ENCODE measurements at regions not wholly inside any gene's neighbourhood (a gene's known extent, or its start where the extent isn't known, plus 50 kb on each side); places are given as distances from the start of the nearest gene placed in this dataset.

GRCh38 chr9:71581101-71581500 lies 187.2 kb downstream of the CEMIP2 start:
- Mint-ChIP-seq H3K27me3 (peaks cover 13% of the 10 kb centered on the region), H3K9me3 (no peaks in the 10 kb centered on the region), H3K27ac (no peak overlapping the region), H3K36me3 (no peaks in the 10 kb centered on the region), H3K4me3 (no peak overlapping the region), H3K4me1 (no peaks in the 10 kb centered on the region)
- DNase-seq = no peak
- POLR2A ChIA-PET = no interaction called here
- no peak for ATAC-seq (ENCODE audit: low read depth)

- no peaks in the 10 kb centered on the region for H3K9me3 Mint-ChIP-seq
- no peak for DNase-seq
- no peak overlapping the region for H3K4me3 Mint-ChIP-seq
- POLR2A ChIA-PET = no interaction called here
- H3K27ac Mint-ChIP-seq = no peak overlapping the region
- no peaks in the 10 kb centered on the region for H3K4me1 Mint-ChIP-seq
- ATAC-seq (ENCODE audit: low read depth) = no peak
- peaks cover 16% of the 10 kb centered on the region for H3K27me3 Mint-ChIP-seq
- no peaks in the 10 kb centered on the region for H3K36me3 Mint-ChIP-seq
Observed at GRCh38 chr9:71571186-71571585, 197.1 kb downstream of the CEMIP2 start.

GRCh38 chr9:71567890-71568289 lies 200.4 kb downstream of the CEMIP2 start:
- POLR2A ChIA-PET = no interaction called here

GRCh38 chr9:71562140-71562539 lies 206.2 kb downstream of the CEMIP2 start:
- Mint-ChIP-seq H3K9me3 (no peaks in the 10 kb centered on the region), H3K27ac (no peak overlapping the region), H3K27me3 (peaks cover 11% of the 10 kb centered on the region), H3K4me3 (no peak overlapping the region), H3K4me1 (no peaks in the 10 kb centered on the region), H3K36me3 (no peaks in the 10 kb centered on the region)
- no peak for ATAC-seq (ENCODE audit: low read depth)
- DNase-seq = no peak
- POLR2A ChIA-PET = no interaction called here

More at GRCh38 chr9:71567890-71568289, 200.4 kb downstream of the CEMIP2 start:
- Mint-ChIP-seq H3K4me1 (no peaks in the 10 kb centered on the region), H3K36me3 (no peaks in the 10 kb centered on the region), H3K9me3 (no peaks in the 10 kb centered on the region), H3K4me3 (no peak overlapping the region), H3K27me3 (peaks cover 17% of the 10 kb centered on the region), H3K27ac (no peak overlapping the region)
- no peak for DNase-seq
- ATAC-seq (ENCODE audit: low read depth) = no peak

GRCh38 chr9:71557310-71557709 lies 211.0 kb downstream of the CEMIP2 start:
- H3K36me3 Mint-ChIP-seq = no peaks in the 10 kb centered on the region
- H3K9me3 Mint-ChIP-seq = no peaks in the 10 kb centered on the region
- no peak for DNase-seq
- H3K27ac Mint-ChIP-seq = no peak overlapping the region
- no peak overlapping the region for H3K4me3 Mint-ChIP-seq
- POLR2A ChIA-PET = no interaction called here
- no peak for ATAC-seq (ENCODE audit: low read depth)
- no peaks in the 10 kb centered on the region for H3K4me1 Mint-ChIP-seq
- peaks cover 7% of the 10 kb centered on the region for H3K27me3 Mint-ChIP-seq

- Mint-ChIP-seq H3K27ac (no peak overlapping the region), H3K4me3 (no peak overlapping the region), H3K9me3 (no peaks in the 10 kb centered on the region), H3K36me3 (no peaks in the 10 kb centered on the region), H3K27me3 (peaks cover 38% of the 10 kb centered on the region), H3K4me1 (no peaks in the 10 kb centered on the region)
- DNase-seq (no peak), ATAC-seq (ENCODE audit: low read depth) (no peak)
- POLR2A ChIA-PET = no interaction called here
Observed at GRCh38 chr9:71552480-71552879, 215.8 kb downstream of the CEMIP2 start.

- Mint-ChIP-seq H3K27ac (no peak overlapping the region), H3K9me3 (no peaks in the 10 kb centered on the region), H3K4me3 (no peak overlapping the region), H3K4me1 (no peaks in the 10 kb centered on the region), H3K36me3 (no peaks in the 10 kb centered on the region), H3K27me3 (peaks cover 38% of the 10 kb centered on the region)
- DNase-seq (no peak), ATAC-seq (ENCODE audit: low read depth) (no peak)
- POLR2A ChIA-PET = no interaction called here
Observed at GRCh38 chr9:71549023-71549422, 219.3 kb downstream of the CEMIP2 start.

- POLR2A ChIA-PET = no interaction called here
- H3K27ac Mint-ChIP-seq = no peak overlapping the region
- no peaks in the 10 kb centered on the region for H3K4me1 Mint-ChIP-seq
- DNase-seq = no peak
- H3K9me3 Mint-ChIP-seq = no peaks in the 10 kb centered on the region
- no peaks in the 10 kb centered on the region for H3K36me3 Mint-ChIP-seq
- ATAC-seq (ENCODE audit: low read depth) = no peak
- no peak overlapping the region for H3K4me3 Mint-ChIP-seq
- H3K27me3 Mint-ChIP-seq = peaks cover 19% of the 10 kb centered on the region
Observed at GRCh38 chr9:71544464-71544863, 223.8 kb downstream of the CEMIP2 start.

- Mint-ChIP-seq H3K9me3 (no peaks in the 10 kb centered on the region), H3K4me3 (no peak overlapping the region), H3K36me3 (no peaks in the 10 kb centered on the region), H3K27ac (no peak overlapping the region), H3K4me1 (no peaks in the 10 kb centered on the region), H3K27me3 (peaks cover 8% of the 10 kb centered on the region)
- POLR2A ChIA-PET = no interaction called here
- ATAC-seq (ENCODE audit: low read depth) (no peak), DNase-seq (no peak)
Observed at GRCh38 chr9:71541436-71541835, 226.9 kb downstream of the CEMIP2 start.

- POLR2A ChIA-PET = no interaction called here
- Mint-ChIP-seq H3K9me3 (no peaks in the 10 kb centered on the region), H3K36me3 (no peaks in the 10 kb centered on the region), H3K4me3 (no peak overlapping the region), H3K4me1 (peaks cover 4% of the 10 kb centered on the region), H3K27me3 (peaks cover 6% of the 10 kb centered on the region), H3K27ac (no peak overlapping the region)
- no peak for ATAC-seq (ENCODE audit: low read depth)
- DNase-seq = no peak
Observed at GRCh38 chr9:71524996-71525580, 243.2 kb downstream of the CEMIP2 start.

GRCh38 chr9:71524516-71524915 lies 243.8 kb downstream of the CEMIP2 start:
- Mint-ChIP-seq H3K4me3 (no peak overlapping the region), H3K27ac (no peak overlapping the region), H3K36me3 (no peaks in the 10 kb centered on the region), H3K4me1 (peaks cover 4% of the 10 kb centered on the region), H3K9me3 (no peaks in the 10 kb centered on the region), H3K27me3 (peaks cover 3% of the 10 kb centered on the region)
- ATAC-seq (ENCODE audit: low read depth) (no peak), DNase-seq (no peak)
- POLR2A ChIA-PET = no interaction called here

- Mint-ChIP-seq H3K27ac (no peak overlapping the region), H3K27me3 (peaks cover 8% of the 10 kb centered on the region)
- POLR2A ChIA-PET = no interaction called here
Observed at GRCh38 chr9:71521132-71521531, 247.2 kb downstream of the CEMIP2 start.

GRCh38 chr9:71519098-71519696 lies 249.1 kb downstream of the CEMIP2 start:
- peaks cover 2% of the 10 kb centered on the region for H3K4me1 Mint-ChIP-seq
- no peaks in the 10 kb centered on the region for H3K9me3 Mint-ChIP-seq
- POLR2A ChIA-PET = no interaction called here
- no peak overlapping the region for H3K4me3 Mint-ChIP-seq
- DNase-seq (no peak), ATAC-seq (ENCODE audit: low read depth) (no peak)
- H3K27me3 Mint-ChIP-seq = peaks cover 12% of the 10 kb centered on the region
- no peaks in the 10 kb centered on the region for H3K36me3 Mint-ChIP-seq
- H3K27ac Mint-ChIP-seq = no peak overlapping the region

More at GRCh38 chr9:71521132-71521531, 247.2 kb downstream of the CEMIP2 start:
- DNase-seq (no peak), ATAC-seq (ENCODE audit: low read depth) (no peak)
- H3K9me3 Mint-ChIP-seq = no peaks in the 10 kb centered on the region
- no peak overlapping the region for H3K4me3 Mint-ChIP-seq
- H3K4me1 Mint-ChIP-seq = peaks cover 2% of the 10 kb centered on the region
- H3K36me3 Mint-ChIP-seq = no peaks in the 10 kb centered on the region

GRCh38 chr9:71518045-71518827 lies 250.1 kb downstream of the CEMIP2 start:
- POLR2A ChIA-PET = no interaction called here
- Mint-ChIP-seq H3K4me3 (no peak overlapping the region), H3K27ac (no peak overlapping the region), H3K9me3 (no peaks in the 10 kb centered on the region), H3K27me3 (peaks cover 12% of the 10 kb centered on the region), H3K4me1 (peaks cover 2% of the 10 kb centered on the region), H3K36me3 (no peaks in the 10 kb centered on the region)
- DNase-seq (no peak), ATAC-seq (ENCODE audit: low read depth) (no peak)
